NCI-H2081 treated with DMSO at 0.1 percent for 48 hours (cell line): ENCODE measurements at regions not wholly inside any gene's neighbourhood (a gene's known extent, or its start where the extent isn't known, plus 50 kb on each side); places are given as distances from the start of the nearest gene placed in this dataset.

Experiments
- DNase-seq: peaks from one replicate; lab custom pipeline; 2025; lab: John Stamatoyannopoulos, UW

DNA sequence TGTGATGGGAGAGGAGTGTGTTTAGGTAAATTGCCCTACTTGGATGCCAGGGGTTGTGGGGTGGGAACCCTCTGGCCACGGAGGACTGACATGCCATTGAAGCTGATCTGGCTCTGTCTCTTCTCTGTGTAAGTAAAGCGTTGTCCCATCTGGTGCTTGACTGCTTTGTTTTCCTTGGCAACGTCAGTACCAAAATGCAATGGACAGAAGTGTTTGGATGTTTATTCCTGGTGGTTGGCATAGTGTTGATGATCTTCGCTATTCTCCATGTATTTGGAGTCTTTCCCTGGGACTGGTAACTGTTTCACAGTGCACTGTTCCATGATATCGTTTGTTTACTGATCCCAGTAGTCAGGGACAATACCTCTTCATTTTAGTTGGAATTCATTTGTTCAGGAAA, 130.5 kb upstream of the MCTP2 start:
- no peak for DNase-seq

DNA sequence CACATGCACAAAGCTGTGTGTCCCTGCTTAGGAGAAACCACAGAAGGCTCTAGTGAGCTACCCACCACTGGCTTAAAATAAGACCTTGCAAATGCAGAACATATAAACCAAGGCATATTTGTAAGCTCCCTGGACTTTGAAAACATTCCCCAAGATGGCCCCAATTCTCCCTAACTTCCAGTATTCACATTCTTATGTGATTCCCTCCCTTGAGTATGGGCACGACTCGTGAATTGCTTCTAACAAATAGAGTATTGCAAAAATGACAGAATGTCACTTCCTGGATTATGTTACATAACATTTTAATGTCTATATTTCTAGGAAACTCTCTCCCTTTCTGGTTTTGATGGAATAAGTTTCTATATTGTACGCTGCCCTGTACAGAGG, 131.8 kb upstream of the MCTP2 start:
- DNase-seq = no peak

DNA sequence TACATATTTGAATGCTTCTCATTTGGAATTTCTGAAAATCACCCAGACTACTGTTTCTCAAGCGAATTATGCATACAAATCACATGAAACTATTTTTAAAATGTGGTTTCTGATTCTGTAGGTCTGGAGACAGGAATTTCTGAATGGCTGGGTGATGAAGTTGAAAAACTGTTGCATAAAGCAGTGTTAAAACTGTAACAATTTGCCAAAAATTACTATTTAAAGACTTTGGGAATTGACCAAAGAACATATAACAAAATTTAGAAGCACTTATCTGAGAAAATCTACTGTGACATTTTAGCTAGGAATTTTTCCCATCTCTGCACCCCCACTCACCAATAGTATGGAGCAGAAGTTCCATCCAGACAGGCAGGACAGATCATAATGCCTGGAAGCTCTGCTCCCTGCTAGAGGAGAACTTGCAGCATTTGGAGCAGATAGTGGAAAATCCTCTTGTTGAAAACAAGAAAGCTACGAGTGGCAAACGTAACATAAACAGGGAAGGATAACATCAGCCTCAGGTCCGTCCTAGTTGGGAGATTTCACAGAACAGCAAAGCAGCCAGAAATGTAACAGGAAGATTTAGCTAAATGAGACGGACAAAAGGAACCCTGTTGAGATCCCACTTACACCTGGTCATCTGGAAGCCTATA, 132.3 kb upstream of the MCTP2 start:
- no peak for DNase-seq

- DNase-seq = no peak
Measured at GRCh38 chr15:94097552-94097951, 133.8 kb upstream of the MCTP2 start.

GRCh38 chr15:94094310-94094709, 137.1 kb upstream of the MCTP2 start:
- no peak for DNase-seq

- DNase-seq = no peak
Measured at GRCh38 chr15:94086341-94086740, 145.0 kb upstream of the MCTP2 start.

- no peak for DNase-seq
Measured at GRCh38 chr15:94083467-94084052, 147.8 kb upstream of the MCTP2 start.

DNA sequence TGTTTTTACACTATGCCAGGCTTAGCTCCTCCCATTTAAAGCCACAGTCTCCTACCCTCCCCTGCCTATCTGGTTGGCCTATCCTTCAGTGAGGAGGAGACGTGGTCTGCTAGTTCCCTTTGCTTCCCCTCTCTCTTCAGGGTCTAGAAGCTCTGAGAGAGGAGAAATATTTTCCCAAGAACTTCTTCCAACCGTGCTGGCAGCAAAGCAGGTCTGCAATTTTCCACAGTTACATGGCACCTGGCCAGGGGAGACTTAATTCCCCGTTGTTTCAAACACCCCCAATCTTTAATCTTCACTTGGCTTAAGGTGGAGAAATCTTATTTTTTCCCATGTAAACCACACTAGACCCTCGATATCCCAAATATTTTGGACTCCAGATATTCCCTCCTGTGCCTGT, 149.5 kb upstream of the MCTP2 start:
- DNase-seq = no peak

DNA sequence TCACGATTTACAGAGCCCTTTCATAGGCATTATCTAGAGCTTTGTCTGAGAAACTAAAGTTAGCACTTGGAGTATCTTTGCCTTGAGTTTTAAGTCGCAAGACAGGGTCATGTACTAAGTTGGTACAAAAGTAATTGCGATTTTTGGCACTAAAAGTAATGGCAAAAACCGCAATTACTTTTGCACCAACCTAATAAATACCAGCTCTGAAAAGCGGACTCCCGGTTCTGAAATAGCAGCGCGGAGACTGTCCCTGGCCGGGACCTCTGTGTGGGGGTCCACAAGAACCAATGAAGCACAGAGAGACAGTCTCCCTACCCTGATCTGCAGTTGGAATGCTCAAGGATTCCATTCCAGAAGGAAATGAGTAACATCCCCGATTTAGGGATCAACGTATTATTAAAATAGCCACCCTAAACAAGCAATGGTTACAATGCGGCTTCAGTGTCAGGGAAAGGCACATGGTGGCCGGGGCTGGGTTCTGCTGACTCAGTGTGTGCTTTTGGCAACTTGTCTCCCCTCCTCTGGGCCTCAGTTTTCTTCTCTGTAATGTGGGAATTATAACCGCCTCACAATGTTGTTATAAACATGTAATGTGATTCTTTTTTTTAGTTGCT, 150.3 kb upstream of the MCTP2 start:
- DNase-seq = no peak

DNA sequence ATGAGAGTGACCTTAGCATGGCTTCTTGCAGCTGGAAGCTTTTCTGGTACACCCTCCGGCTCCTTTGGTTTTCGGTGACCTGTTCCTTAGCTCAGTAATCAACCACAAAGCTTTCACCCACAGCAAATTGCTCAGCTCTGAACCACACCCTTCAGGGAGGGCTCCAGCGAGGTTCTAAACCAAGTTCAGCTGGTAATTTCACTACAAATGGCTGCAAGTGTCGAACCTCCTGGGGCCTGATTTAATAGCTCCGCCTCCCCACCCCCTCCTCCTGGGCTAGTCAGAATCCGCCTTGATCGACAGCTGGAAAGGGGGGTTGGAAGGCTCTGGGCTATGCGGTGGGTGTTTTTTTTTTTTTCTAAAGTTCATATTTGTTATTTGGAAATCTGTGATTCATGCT, 150.9 kb upstream of the MCTP2 start:
- DNase-seq = no peak

DNA sequence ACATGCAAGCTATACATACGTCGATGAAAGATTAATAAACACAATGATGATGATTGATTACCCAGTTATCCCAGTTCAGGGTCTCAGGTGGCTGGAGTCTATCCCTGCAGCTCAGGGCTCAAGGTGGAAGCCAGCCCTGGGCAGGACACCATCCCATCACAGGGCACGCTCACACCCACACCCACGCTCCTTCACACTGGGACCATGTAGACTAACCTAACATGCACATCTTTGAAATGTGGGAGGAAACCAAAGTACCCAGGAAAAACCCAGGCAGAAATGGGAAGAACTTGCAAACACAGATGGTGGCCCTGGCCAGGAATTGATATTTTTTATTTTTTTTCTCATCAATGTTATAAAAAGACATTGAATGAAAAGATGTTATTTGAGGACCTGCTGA, 151.4 kb upstream of the MCTP2 start:
- DNase-seq = no peak

- no peak for DNase-seq
Measured at GRCh38 chr15:94079459-94079858, 151.9 kb upstream of the MCTP2 start.

GRCh38 chr15:94077938-94078337, 153.4 kb upstream of the MCTP2 start:
- DNase-seq = no peak

DNA sequence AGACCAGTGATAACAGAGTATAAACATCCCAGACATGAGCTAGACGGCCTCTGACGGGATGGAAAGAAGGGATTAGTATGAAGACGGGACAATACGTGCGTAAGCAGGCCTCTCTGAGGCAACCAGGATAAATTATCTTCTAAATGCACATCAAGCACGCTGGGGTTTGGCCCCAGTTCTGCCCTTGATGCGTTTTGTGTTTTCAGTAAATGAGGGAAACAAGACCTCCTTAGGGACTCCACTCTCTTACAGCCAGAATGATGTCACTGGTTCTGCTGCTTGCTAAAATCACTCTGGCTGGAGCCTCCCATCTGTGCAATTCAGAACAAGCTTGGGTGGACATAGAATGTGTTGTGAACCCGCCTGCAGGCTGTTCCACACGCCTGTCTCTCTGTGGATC, 156.0 kb upstream of the MCTP2 start:
- DNase-seq = no peak

GRCh38 chr15:94070356-94071295, 160.7 kb upstream of the MCTP2 start:
- DNase-seq = no peak

DNA sequence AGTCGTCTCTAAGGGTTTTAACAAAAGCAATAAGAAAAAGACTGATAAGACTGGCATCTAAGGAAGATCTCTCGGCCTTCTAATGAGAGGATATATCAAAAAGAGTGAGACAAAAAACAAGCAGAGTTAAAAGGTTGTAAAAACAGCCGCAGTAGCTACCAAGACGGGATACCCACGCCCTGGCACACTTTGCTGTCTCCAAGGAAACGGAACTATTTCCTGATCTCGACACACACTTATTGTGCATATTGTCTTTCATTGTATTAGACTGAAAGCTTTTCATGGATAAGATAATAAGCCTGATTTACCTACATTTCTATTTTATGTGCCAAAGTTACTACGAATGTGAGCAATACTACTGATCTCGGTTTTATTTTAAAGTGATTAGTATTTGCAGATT, 161.5 kb upstream of the MCTP2 start:
- no peak for DNase-seq

- no peak for DNase-seq
Measured at GRCh38 chr15:94066811-94067210, 164.6 kb upstream of the MCTP2 start.

GRCh38 chr15:94066046-94066445, 165.3 kb upstream of the MCTP2 start:
- DNase-seq = no peak

DNA sequence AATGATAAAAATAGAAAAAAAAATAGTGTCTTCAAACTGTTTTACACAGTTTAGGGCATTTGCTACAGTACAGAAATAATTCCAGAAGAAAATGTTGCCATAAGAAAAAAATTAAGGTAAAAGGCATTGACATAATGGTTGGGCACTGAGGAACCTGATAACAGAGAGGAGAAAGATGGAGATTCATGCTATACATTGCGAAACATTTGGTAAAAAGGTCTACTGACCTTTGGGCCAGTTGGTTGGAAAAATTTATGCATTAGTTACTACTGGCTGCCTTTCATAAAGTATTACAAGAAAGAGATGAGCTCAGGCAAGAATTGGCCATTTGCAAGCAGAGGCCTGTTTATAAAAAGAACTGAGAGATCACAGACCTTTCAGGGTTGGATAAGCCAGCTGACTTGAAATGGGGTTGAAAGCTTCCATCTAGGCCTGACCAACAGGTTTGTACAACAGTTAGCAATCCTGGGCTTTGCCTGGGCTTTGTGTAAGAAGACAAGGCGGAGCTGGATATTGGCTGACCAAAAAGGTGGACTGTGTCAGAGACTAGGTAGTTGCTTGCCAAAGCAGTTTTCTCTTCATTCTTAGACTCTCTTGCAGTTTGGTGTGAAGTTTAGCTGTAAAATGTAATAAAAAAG, 166.6 kb upstream of the MCTP2 start:
- DNase-seq = no peak

DNA sequence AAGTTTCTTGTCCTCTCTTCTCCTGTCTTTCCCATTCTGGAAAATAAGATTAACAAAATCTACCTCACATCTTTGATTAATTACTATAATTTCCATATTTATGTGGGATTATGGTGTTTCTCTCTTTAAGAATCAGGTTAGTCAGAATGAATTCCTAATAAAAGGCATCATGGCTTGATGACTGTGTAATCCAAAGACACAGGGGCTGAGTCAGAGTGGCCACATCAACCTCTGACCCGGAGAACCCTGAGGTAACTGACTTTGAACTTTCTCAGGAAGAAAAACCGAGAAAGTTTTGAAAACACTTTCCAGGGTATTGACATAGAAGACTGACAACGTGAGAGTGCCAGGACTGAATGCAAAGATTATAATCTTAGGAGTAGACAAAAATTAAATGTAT, 170.3 kb upstream of the MCTP2 start:
- no peak for DNase-seq

- DNase-seq = no peak
Measured at GRCh38 chr15:94059013-94059587, 172.3 kb upstream of the MCTP2 start.

DNA sequence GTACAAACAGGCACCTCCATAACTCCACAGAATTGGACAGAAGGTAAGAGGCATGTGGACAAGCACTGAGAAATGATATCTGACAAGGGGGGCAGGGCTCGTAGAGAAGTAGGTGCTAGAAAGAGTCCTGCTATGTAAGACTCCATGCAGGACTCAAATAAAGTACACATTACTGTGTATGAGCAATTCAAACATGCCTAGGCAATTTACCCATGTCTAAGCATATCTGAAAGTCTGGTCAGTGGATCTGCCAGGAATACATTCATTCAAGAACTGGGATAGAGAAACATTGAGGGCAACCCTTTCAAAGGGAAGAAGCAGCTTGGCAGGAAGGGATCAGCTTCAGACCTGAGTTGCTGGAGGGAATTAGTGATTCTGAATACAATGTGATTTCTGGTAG, 174.1 kb upstream of the MCTP2 start:
- no peak for DNase-seq
